Mesenchymal stem cell (in vitro differentiated cells and primary cell): ENCODE measurements at regions not wholly inside any gene's neighbourhood (a gene's known extent, or its start where the extent isn't known, plus 50 kb on each side); places are given as distances from the start of the nearest gene placed in this dataset.

Experiments used
- DNase-seq: peaks from one replicate; pipeline ENCODE4 v3.0.0-alpha.2; 2013
- H2AFZ ChIP-seq: one replicate; pipeline ENCODE4 v1.6.1; 2013; ENCODE audit warnings: low read depth, mild to moderate bottlenecking, control low read depth, inconsistent platforms, low read length, moderate library complexity
- H2AK5ac ChIP-seq: 2 replicates; pipeline ENCODE4 v1.6.1; 2013; ENCODE audit warnings: low read length, moderate library complexity, mild to moderate bottlenecking, inconsistent platforms; ENCODE audit not compliant: severe bottlenecking
- H2BK120ac ChIP-seq: one replicate; pipeline ENCODE4 v1.6.1; 2013; ENCODE audit warnings: low read depth, mild to moderate bottlenecking, inconsistent platforms, low read length, moderate library complexity
- H2BK12ac ChIP-seq, 2 experiments: one replicate each; pipeline ENCODE4 v1.6.1; 2013; ENCODE audit warnings: inconsistent platforms in 2 of 2, low read length in 2 of 2, mild to moderate bottlenecking in 2 of 2, moderate library complexity in 2 of 2, control low read depth in 1 of 2
- H2BK15ac ChIP-seq: one replicate; pipeline ENCODE4 v1.6.1; 2013; ENCODE audit warnings: mild to moderate bottlenecking, low read depth, inconsistent platforms; ENCODE audit not compliant: poor library complexity, severe bottlenecking
- H2BK5ac ChIP-seq: 2 replicates; pipeline ENCODE4 v1.6.1; 2013; ENCODE audit warnings: low read depth, mild to moderate bottlenecking, low read length, control low read depth, inconsistent platforms; ENCODE audit not compliant: poor library complexity, severe bottlenecking
- H3K14ac ChIP-seq, 2 experiments: one replicate each; pipeline ENCODE4 v1.6.1; 2013; ENCODE audit warnings: inconsistent platforms in 2 of 2, low read length in 2 of 2, control low read depth in 1 of 2, mild to moderate bottlenecking in 1 of 2, moderate library complexity in 1 of 2
- H3K18ac ChIP-seq, 2 experiments: one replicate each; pipeline ENCODE4 v1.6.1; 2013; ENCODE audit warnings: inconsistent platforms in 2 of 2, low read length in 2 of 2, control low read depth in 1 of 2, low read depth in 1 of 2, mild to moderate bottlenecking in 1 of 2
- H3K23ac ChIP-seq, 2 experiments: one replicate each; pipeline ENCODE4 v1.6.1; 2013; ENCODE audit warnings: inconsistent platforms in 2 of 2, low read length in 2 of 2, mild to moderate bottlenecking in 2 of 2, moderate library complexity in 2 of 2, control low read depth in 1 of 2
- H3K27ac ChIP-seq: 2 replicates; pipeline ENCODE4 v1.5.1; 2013; ENCODE audit warnings: mild to moderate bottlenecking, moderate library complexity, low read length, control low read depth, inconsistent platforms; ENCODE audit not compliant: poor library complexity, severe bottlenecking
- H3K27me3 ChIP-seq, 2 experiments: 2 replicates each; pipeline versions ENCODE4 v1.6.1 to v1.7.0; 2013; ENCODE audit warnings: low read length in 2 of 2, mild to moderate bottlenecking in 2 of 2, moderate library complexity in 2 of 2, control low read depth in 1 of 2, inconsistent platforms in 1 of 2; ENCODE audit not compliant: control insufficient read depth in 1 of 2, insufficient read depth in 1 of 2
- H3K36me3 ChIP-seq, 2 experiments: 2 replicates each; pipeline versions ENCODE4 v1.6.1 to v1.7.0; 2013; ENCODE audit warnings: low read length in 2 of 2, control low read depth in 1 of 2, inconsistent platforms in 1 of 2, low read depth in 1 of 2, mild to moderate bottlenecking in 1 of 2; ENCODE audit not compliant: insufficient read depth in 2 of 2, control insufficient read depth in 1 of 2
- H3K4ac ChIP-seq, 2 experiments: one replicate each; pipeline ENCODE4 v1.6.1; 2013; ENCODE audit warnings: inconsistent platforms in 2 of 2, low read length in 2 of 2, mild to moderate bottlenecking in 2 of 2, moderate library complexity in 2 of 2, control low read depth in 1 of 2, low read depth in 1 of 2
- H3K4me1 ChIP-seq: 2 replicates; pipeline ENCODE4 v1.6.1; 2013; ENCODE audit warnings: low read depth, low read length, control low read depth; ENCODE audit not compliant: control insufficient read depth, insufficient read depth
- H3K4me2 ChIP-seq: 2 replicates; pipeline ENCODE4 v1.6.1; 2013; ENCODE audit warnings: low read length, mild to moderate bottlenecking, inconsistent platforms; ENCODE audit not compliant: poor library complexity, severe bottlenecking
- H3K4me3 ChIP-seq, 2 experiments: 2 replicates each; pipeline versions ENCODE4 v1.5.1 to v1.7.0; 2013; ENCODE audit warnings: low read length in 2 of 2, mild to moderate bottlenecking in 2 of 2, control low read depth in 1 of 2, low read depth in 1 of 2; ENCODE audit not compliant: insufficient read depth in 1 of 2
- H3K79me1 ChIP-seq: replicated peaks from 2 replicates; pipeline ENCODE4 v1.6.1; 2013; ENCODE audit warnings: mild to moderate bottlenecking, control low read depth, low read length, inconsistent platforms; ENCODE audit not compliant: poor library complexity, severe bottlenecking
- H3K9ac ChIP-seq: 2 replicates; pipeline ENCODE4 v1.7.0; 2013; ENCODE audit warnings: mild to moderate bottlenecking, low read length, moderate library complexity
- H3K9me3 ChIP-seq: 2 replicates; pipeline ENCODE4 v1.7.0; 2013; ENCODE audit warnings: mild to moderate bottlenecking, low read length; ENCODE audit not compliant: control insufficient read depth
- H4K8ac ChIP-seq: one replicate; pipeline ENCODE4 v1.6.1; 2013; ENCODE audit warnings: inconsistent platforms, mild to moderate bottlenecking, low read length, moderate library complexity
- H4K91ac ChIP-seq: one replicate; pipeline ENCODE4 v1.6.1; 2013; ENCODE audit warnings: mild to moderate bottlenecking, low read length, inconsistent platforms
- WGBS: methylation state at CpG from one replicate; pipeline ENCODE4 v1.1.7; 2013; ENCODE audit warnings: mixed read lengths; 5-methylcytosine and 5-hydroxymethylcytosine counted together

DNA sequence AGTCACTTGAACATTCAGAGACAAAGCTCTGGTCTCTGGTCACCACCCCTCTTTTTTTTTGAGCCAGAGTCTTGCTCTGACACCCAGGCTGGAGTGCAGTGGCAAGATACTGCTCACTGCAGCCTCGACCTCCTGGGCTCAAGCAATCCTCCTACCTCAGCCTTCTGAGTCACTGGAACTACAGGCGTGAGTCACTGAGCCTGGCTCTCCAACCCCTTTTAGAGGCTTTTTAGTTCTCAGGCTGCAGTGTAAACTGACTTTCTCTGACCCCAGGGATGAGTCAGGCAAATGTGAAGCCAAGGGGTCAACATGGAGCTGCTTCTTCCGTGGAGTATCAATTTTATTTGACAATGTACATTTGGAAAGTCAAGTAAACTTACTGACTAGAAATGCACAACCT lies 229.2 kb downstream of the PTTG2 start:
- no peaks in the 10 kb centered on the region for H3K36me3 ChIP-seq
- H3K14ac ChIP-seq: no peak overlapping the region
- no peak overlapping the region for H3K27ac ChIP-seq
- peaks cover 21% of the 10 kb centered on the region for H3K4me1 ChIP-seq
- H3K9ac ChIP-seq: peak overlapping the region; percentile 51
- no peak overlapping the region for H2BK12ac ChIP-seq
- H4K91ac ChIP-seq: no peak overlapping the region
- DNase-seq: peak; percentile 95
- H3K4me3 ChIP-seq: no peak overlapping the region
- H2AK5ac ChIP-seq: peak overlapping the region; percentile 71
- H3K4me2 ChIP-seq: no peak overlapping the region
- H2BK120ac ChIP-seq: no peak overlapping the region
- peaks cover under 1% of the 10 kb centered on the region for H3K9me3 ChIP-seq
- peak overlapping the region; percentile 46 to 71 for H3K18ac ChIP-seq
- peaks cover 5 to 8% of the 10 kb centered on the region in 2 experiments for H3K27me3 ChIP-seq
- H4K8ac ChIP-seq: no peak overlapping the region
- no peak overlapping the region for H2BK5ac ChIP-seq
- no peak overlapping the region for H2AFZ ChIP-seq
- no peak overlapping the region for H2BK15ac ChIP-seq
- H3K23ac ChIP-seq: no peak overlapping the region
- H3K4ac ChIP-seq: no peak overlapping the region
- no peaks in the 10 kb centered on the region for H3K79me1 ChIP-seq
- 0% methylated on average over 2 of the region's 3 CpGs for WGBS

DNA sequence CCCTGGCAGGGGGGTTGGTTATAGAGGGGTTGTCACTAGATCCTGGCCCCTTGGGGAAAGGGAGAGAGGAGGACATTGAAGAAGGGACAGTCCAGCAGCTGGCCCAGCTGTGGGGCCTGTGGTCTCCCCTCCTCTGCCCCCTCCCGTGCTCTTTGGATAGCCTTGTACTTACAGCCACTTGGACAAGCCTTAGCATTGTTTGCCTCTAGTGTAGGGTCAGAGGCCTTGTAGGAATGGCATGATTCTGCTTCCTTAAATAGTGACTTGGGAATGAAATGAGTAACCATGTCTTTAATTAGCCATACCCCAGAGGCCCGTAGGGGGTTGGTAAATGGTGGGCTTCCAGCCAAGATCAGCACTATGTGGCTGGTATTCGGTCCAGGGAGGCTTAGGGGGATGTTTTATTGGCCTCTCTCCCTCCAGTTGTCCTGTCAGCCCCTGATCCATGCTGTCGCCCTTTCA lies 230.6 kb downstream of the PTTG2 start:
- Histone ChIP-seq H3K27ac (peak overlapping the region; percentile 67), H3K9ac (peak overlapping the region; percentile 65), H4K91ac (no peak overlapping the region), H3K4me3 (peak overlapping the region in 1 of 2 experiments; percentile 25), H3K9me3 (peaks cover 13% of the 10 kb centered on the region), H4K8ac (peak overlapping the region; percentile 38), H2BK12ac (peak overlapping the region in 1 of 2 experiments; percentile 37), H2AK5ac (no peak overlapping the region), H3K14ac (no peak overlapping the region), H2BK5ac (no peak overlapping the region), H3K27me3 (peaks cover 5 to 12% of the 10 kb centered on the region in 2 experiments), H3K18ac (peak overlapping the region in 1 of 2 experiments; percentile 48), H3K4ac (no peak overlapping the region), H3K79me1 (no peaks in the 10 kb centered on the region), H2BK15ac (peak overlapping the region; percentile 37), H3K4me1 (peaks cover 21% of the 10 kb centered on the region), H3K23ac (no peak overlapping the region), H2BK120ac (no peak overlapping the region), H3K36me3 (no peaks in the 10 kb centered on the region), H2AFZ (no peak overlapping the region), H3K4me2 (peak overlapping the region; percentile 7)
- WGBS: 17% methylated on average over 3 of the region's 4 CpGs
- DNase-seq: peak; percentile 80

DNA sequence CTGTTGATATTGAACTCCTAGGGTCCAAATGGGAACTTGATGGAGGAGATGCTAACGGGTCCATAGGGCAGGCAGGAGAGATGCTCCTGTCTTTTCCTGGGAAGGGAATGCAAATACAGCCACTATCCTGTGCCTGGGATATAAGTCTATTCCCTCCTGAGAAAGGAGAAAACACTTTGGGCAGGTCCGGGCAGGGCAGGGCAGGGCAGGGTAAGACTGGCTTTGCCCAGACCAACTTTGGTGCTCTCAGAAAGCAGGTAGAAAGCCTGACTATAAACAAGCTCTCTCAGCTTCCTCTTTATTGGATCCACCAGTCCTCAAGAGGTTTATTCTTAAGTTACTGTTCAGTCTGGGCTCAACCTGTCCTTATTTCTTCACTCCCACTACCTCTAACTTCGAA lies 232.3 kb downstream of the PTTG2 start:
- Histone ChIP-seq H3K4me3 (no peak overlapping the region), H3K27ac (no peak overlapping the region), H2BK15ac (peak overlapping the region; percentile 54), H3K14ac (no peak overlapping the region), H3K18ac (no peak overlapping the region), H3K79me1 (no peaks in the 10 kb centered on the region), H2AFZ (no peak overlapping the region), H3K36me3 (no peaks in the 10 kb centered on the region), H3K4me2 (no peak overlapping the region), H3K27me3 (peaks cover 5 to 12% of the 10 kb centered on the region in 2 experiments), H3K4me1 (peaks cover 21% of the 10 kb centered on the region), H3K9me3 (peaks cover 17% of the 10 kb centered on the region), H4K91ac (no peak overlapping the region), H3K9ac (no peak overlapping the region), H2AK5ac (no peak overlapping the region), H4K8ac (no peak overlapping the region), H2BK12ac (peak overlapping the region in 1 of 2 experiments; percentile 22), H2BK5ac (no peak overlapping the region), H3K4ac (no peak overlapping the region), H3K23ac (no peak overlapping the region), H2BK120ac (no peak overlapping the region)
- 96% methylated on average over 3 of the region's 3 CpGs for WGBS
- no peak for DNase-seq

- Histone ChIP-seq H3K23ac (no peak overlapping the region), H3K18ac (no peak overlapping the region), H3K79me1 (no peaks in the 10 kb centered on the region), H2BK15ac (no peak overlapping the region), H2BK120ac (no peak overlapping the region), H3K4ac (no peak overlapping the region), H3K27ac (no peak overlapping the region), H2AFZ (no peak overlapping the region), H3K9me3 (peaks cover 17% of the 10 kb centered on the region), H3K14ac (no peak overlapping the region), H3K27me3 (peaks cover 5 to 12% of the 10 kb centered on the region in 2 experiments), H3K4me2 (no peak overlapping the region), H3K9ac (no peak overlapping the region), H3K4me1 (peaks cover 17% of the 10 kb centered on the region), H4K8ac (no peak overlapping the region), H2AK5ac (no peak overlapping the region), H3K4me3 (no peak overlapping the region), H4K91ac (no peak overlapping the region), H2BK12ac (no peak overlapping the region), H2BK5ac (no peak overlapping the region), H3K36me3 (no peaks in the 10 kb centered on the region)
- DNase-seq: peak; percentile 22
- 90% methylated on average over 2 of the region's 2 CpGs for WGBS
Measured at GRCh38 chr4:38193236-38193863, 233.2 kb downstream of the PTTG2 start.
